GM18907 (cell line): ENCODE measurements at regions not wholly inside any gene's neighbourhood (a gene's known extent, or its start where the extent isn't known, plus 50 kb on each side); places are given as distances from the start of the nearest gene placed in this dataset.
"Not testable (repeated sequence)": the region's sequence is repeated elsewhere in the genome, so short reads cannot be mapped to it uniquely, and the experiment has no call there.

ENCODE experiments used
- ATAC-seq: cut with Tn5 transposase; IDR thresholded peaks from one replicate; pipeline ENCODE4 v1.9.1; 2021; ENCODE audit warnings: mild to moderate bottlenecking, moderate library complexity; ENCODE audit not compliant: unreplicated experiment

GRCh38 chrX:11022588-11022987, 88.5 kb upstream of the HCCS start:
- not testable (repeated sequence) for ATAC-seq

GRCh38 chrX:11039926-11040325, 71.2 kb upstream of the HCCS start:
- ATAC-seq, result no peak

- no peak for ATAC-seq
These were observed 70.7 kb upstream of the HCCS start for GRCh38 chrX:11040405-11040804.

DNA sequence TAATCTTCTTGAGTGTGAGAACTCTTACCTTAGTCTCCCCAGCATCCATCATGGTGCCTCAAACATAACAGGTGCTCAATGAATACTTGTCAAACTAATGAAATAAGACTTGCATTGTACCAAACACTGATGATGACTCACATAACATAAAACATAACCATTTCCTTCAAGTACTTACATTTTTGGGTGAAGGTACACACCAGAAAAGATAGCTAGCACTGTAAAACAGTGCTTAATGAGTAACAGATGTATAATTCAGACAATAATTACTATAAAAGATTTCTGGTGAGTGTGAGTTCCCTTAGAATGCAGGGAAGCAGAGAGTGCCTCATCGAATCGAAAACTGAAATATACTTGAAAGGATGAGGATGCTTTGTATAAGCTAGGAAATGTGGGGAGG, 70.1 kb upstream of the HCCS start:
- no peak for ATAC-seq

DNA sequence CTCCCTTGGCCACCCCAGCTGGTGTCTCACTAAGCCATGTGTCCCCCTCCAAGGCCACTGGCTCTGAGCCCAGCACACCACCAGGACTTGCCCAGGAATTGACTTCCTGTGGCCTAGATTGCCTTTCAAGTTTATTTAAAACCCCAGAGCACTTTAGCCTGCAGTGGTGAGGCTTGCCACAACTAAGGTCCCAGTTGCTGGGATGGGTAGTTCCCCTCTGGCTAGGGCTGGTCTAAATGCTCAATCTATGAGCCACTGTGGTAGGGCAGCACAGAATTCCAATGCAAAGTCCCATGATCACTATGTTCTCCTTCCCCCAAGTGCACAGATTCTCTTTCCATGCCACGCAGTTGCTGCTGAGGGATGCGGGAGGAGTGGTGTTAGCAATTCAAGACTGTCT, 61.1 kb upstream of the HCCS start:
- ATAC-seq, result no peak

- ATAC-seq, result no peak
These were observed 57.8 kb upstream of the HCCS start for GRCh38 chrX:11053351-11053750.

DNA sequence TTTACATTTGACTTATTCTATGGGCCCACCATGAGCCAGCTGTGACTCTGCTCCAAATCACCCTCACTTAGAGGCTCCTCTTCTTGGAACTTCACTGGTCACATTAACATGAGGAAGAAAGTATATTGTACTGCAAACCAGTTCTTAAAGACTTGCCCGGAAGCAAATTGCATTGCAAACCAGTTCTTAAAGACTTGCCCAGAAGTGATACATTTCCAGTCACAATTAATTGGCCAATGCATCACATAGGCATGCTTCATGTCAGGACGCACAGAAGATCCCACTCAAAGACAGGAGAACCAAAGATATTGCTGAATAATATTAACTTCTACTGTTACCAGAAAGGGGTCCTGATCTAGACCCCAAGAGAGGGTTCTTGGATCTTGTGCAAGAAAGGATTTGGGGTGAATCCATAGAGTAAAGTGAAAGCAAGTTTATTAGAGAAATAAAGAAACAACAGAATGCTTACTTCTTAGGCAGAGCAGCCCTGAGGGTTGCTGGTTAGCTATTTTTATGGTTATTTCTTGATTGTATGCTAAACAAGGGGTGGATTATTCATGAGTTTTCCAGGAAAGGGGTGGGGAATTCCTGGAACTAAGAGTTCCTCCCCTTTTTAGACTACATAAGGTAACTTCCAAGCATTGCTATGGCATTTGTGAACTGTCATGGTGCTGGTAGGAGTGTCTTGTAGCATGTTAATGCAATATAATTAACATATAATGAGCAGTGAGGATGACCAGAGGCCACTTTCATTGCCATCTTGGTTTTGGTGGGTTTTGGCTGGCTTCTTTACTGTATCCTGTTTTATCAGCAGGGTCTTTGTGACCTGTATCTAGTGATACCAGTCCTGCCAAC, 54.6 kb upstream of the HCCS start:
- ATAC-seq, result no peak

DNA sequence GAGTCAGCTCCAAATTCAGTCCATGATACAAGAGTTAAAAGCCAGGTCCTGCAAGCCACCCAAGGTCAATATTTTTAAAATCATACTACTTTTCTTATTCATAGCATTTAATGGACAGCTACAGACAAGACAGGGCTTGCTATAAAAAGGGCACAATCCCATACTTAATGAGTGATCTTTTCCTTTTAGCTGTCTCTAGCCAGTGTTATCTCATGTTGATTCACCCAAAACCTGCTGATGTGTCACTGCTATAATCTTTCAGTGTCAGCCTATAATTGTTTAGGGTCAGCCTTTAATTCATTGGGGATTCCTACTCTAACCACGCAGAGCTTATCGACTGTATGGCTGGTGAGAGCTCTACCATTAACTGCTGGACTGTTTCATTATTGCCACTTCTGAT, 51.2 kb upstream of the HCCS start:
- ATAC-seq, result no peak
